GM18507 (cell line): ENCODE measurements at regions not wholly inside any gene's neighbourhood (a gene's known extent, or its start where the extent isn't known, plus 50 kb on each side); places are given as distances from the start of the nearest gene placed in this dataset.
"Not testable (repeated sequence)": the region's sequence is repeated elsewhere in the genome, so short reads cannot be mapped to it uniquely, and the experiment has no call there.

Experiments used
- DNase-seq: peaks from one replicate; pipeline ENCODE4 v3.0.0; 2011; ENCODE audit warnings: low read depth; ENCODE audit not compliant: insufficient read length; ENCODE audit errors: extremely low spot score
- FAIRE-seq: peaks from 2 replicates; lab custom pipeline; 2011; peaks lifted over from hg19 to GRCh38; lab: Jason Lieb, UNC

GRCh38 chrX:1836683-1837082, 221.8 kb downstream of the ASMT start:
- FAIRE-seq: no peak
- no peak for DNase-seq

GRCh38 chrX:1841746-1842145, 226.9 kb downstream of the ASMT start:
- DNase-seq (no peak), FAIRE-seq (no peak)

GRCh38 chrX:1847000-1847399, 232.1 kb downstream of the ASMT start:
- FAIRE-seq, DNase-seq: not testable (repeated sequence)

- FAIRE-seq, DNase-seq: not testable (repeated sequence)
Observed at GRCh38 chrX:1847790-1848189, 232.9 kb downstream of the ASMT start.

- FAIRE-seq (no peak), DNase-seq (no peak)
Observed at GRCh38 chrX:1851527-1851926, 236.7 kb downstream of the ASMT start.

GRCh38 chrX:1852082-1852481, 237.2 kb downstream of the ASMT start:
- FAIRE-seq (no peak), DNase-seq (no peak)

- FAIRE-seq (no peak), DNase-seq (no peak)
Observed at GRCh38 chrX:1853447-1853846, 238.6 kb downstream of the ASMT start.

- DNase-seq: no peak
- FAIRE-seq: no peak
Observed at GRCh38 chrX:1853916-1854315, 239.1 kb downstream of the ASMT start.

- not testable (repeated sequence) for DNase-seq, FAIRE-seq
Observed at GRCh38 chrX:1854861-1855260, 240.0 kb downstream of the ASMT start.

GRCh38 chrX:1859266-1859665, 244.4 kb downstream of the ASMT start:
- not testable (repeated sequence) for DNase-seq, FAIRE-seq

- FAIRE-seq (no peak), DNase-seq (no peak)
Observed at GRCh38 chrX:1860936-1861594, 246.2 kb downstream of the ASMT start.

- not testable (repeated sequence) for DNase-seq, FAIRE-seq
Observed at GRCh38 chrX:1863995-1864394, 249.1 kb downstream of the ASMT start.

GRCh38 chrX:1870421-1870820, 255.6 kb downstream of the ASMT start:
- DNase-seq (no peak), FAIRE-seq (no peak)

GRCh38 chrX:1871887-1872286, 257.0 kb downstream of the ASMT start:
- no peak for DNase-seq
- no peak for FAIRE-seq

- FAIRE-seq (no peak), DNase-seq (no peak)
Observed at GRCh38 chrX:1873671-1874070, 258.8 kb downstream of the ASMT start.

GRCh38 chrX:1874416-1874815, 259.6 kb downstream of the ASMT start:
- FAIRE-seq (no peak), DNase-seq (no peak)

- no peak for DNase-seq
- FAIRE-seq: no peak
Observed at GRCh38 chrX:1874899-1875298, 260.0 kb downstream of the ASMT start.

- FAIRE-seq (no peak), DNase-seq (no peak)
Observed at GRCh38 chrX:1876041-1876440, 261.2 kb downstream of the ASMT start.

GRCh38 chrX:1877780-1878179, 262.9 kb downstream of the ASMT start:
- DNase-seq: no peak
- no peak for FAIRE-seq

GRCh38 chrX:1880884-1881817, 266.3 kb downstream of the ASMT start:
- FAIRE-seq, DNase-seq: not testable (repeated sequence)

- FAIRE-seq (no peak), DNase-seq (no peak)
Observed at GRCh38 chrX:1883772-1884171, 268.9 kb downstream of the ASMT start.
